HG02884 (cell line): ENCODE measurements at regions not wholly inside any gene's neighbourhood (a gene's known extent, or its start where the extent isn't known, plus 50 kb on each side); places are given as distances from the start of the nearest gene placed in this dataset.

Experiments used
- ATAC-seq: cut with Tn5 transposase; IDR thresholded peaks from one replicate; pipeline ENCODE4 v1.9.1; 2021; ENCODE audit warnings: mild to moderate bottlenecking, moderate library complexity; ENCODE audit not compliant: unreplicated experiment

DNA sequence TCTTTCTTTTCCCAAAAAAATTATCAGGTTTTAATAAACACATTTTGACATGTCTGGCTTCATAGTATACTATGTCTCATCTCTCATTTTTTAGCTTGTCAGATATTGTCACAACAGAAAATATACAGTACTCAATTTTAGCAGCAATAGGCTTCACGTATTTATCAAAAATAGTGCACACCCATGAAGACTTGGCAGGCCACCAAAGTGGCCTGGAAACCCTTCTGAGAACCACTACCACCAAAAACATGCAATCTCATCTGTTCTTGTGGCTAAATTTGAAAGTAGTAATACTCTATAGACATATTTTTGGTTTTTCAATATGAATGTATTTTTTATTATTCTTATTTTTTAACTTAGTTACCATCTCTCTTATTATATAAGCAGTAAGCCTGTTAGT lies 1094.5 kb upstream of the LRRN3 start:
- no peak for ATAC-seq

- no peak for ATAC-seq
These were observed 1094.0 kb upstream of the LRRN3 start for GRCh38 chr7:109996927-109997326.

- no peak for ATAC-seq
These were observed 1093.1 kb upstream of the LRRN3 start for GRCh38 chr7:109997837-109998236.

DNA sequence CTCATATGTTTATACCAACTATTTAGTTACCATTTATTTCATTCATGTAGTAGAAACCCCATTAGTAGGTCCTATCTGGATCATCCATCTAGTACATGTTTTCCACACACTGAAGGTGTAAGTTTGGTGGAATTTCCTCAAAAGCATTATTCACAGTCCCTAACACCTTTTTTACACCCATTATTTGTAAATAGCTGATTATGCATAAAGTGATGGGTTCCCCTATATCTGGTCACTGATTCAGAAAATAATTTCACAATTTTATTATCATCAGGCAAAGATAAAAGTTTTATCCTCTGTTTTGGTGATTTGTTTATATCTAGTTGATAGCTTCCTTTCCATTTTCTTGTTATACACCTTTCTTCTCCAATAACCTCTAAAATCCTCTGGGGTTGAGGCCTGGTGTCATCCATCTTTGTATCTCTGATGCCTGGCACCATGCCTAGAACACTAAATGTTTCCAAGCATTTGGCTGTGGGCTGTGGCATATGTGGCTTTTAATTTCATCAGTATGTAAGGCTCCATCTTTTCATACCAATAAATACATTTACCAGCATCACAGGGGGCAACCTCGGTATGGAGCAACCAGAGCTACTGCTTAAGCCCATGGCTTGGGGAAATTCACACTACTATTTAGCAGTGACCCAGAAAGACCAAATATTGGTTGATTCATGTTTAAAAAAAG lies 1089.5 kb upstream of the LRRN3 start:
- ATAC-seq: no peak

GRCh38 chr7:110003827-110004226 lies 1087.1 kb upstream of the LRRN3 start:
- no peak for ATAC-seq

DNA sequence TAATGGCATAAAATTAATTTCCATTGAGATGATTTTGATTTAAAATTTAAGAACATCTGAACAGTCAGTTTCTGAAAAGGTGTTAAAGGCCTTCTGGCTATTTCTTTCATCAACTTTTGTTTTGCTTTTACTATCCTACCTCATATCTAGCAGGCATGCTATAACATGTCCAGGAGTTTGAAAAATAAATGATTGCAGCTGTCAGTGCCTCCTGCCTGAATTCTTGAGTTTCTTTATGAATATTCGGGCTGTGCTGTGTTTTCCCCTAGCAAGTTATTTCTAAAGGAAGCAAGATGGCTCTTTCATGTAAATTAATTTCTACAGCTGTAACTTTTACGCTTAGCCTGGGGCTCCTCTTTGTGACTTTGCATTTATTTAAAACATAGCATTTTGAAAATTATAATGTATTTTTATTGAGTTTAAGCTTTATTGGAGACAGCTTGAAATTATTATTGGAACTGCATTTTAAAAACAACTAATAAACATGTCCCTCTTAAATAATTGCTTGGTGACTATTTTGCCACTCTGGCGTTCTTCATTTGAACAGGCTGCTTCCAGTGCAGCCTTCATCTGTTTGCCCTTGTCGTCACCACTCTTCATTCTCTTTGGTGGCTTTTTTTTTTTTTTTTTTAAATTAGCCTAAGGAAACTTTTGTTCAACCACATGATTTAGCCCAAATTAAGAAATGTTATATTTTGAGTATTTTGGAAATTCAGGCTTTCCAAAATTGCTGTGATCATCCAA lies 1083.4 kb upstream of the LRRN3 start:
- no peak for ATAC-seq

GRCh38 chr7:110010359-110010758 lies 1080.6 kb upstream of the LRRN3 start:
- no peak for ATAC-seq

DNA sequence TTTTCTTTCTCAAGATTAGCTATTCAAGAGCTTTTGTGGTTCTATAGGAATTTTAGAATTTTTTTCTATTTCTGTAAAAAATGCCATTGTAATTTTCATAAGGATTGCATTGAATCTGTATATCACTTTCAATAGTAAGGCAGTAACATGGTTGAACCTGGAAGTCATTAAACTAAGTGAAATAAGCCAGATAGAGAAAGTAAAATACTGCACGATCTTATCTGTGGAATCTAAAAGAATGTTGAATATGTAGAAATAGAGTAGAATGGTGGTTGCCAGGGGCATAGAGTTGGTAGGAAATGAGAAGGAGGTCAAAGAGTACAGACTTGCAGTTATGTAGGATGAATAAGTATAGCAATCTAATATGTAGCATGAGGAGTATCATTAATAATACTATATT lies 1073.5 kb upstream of the LRRN3 start:
- no peak for ATAC-seq

DNA sequence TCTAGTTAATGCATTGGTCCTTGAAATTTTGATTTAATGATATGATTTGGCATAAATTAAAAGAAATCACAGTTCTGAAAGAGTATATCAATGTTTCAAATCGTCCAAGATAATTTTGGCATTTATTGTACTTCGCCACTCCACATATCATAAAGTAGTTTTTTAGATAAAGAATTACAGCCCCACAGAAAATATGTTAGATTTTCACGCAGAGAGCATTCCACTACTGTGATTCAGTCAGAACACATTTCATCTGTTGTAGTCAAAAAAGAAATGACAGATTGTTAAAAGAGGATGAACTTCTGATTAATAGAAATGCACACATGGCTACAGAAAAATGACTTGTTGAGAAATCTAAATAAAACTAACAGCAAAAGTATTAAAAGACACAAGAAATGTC lies 1063.5 kb upstream of the LRRN3 start:
- no peak for ATAC-seq

DNA sequence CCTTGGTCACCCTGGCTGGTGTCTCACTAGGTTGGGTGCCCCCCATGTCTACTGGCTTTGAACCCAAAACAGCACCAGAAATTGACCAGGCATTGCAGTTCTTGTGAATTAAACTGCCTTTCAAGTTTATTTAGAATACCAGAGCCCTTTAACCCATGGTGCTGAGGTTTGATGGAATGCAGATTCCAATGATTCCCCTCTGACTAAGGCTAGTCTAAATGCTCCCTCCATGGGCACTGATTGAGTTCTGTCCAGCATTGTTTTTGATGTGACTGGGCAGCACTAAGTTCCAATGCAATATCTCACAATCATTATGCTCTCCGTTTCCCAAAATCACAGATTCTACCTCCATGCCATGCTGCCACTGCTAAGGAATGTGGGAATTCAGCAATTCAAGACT lies 1047.4 kb upstream of the LRRN3 start:
- no peak for ATAC-seq

DNA sequence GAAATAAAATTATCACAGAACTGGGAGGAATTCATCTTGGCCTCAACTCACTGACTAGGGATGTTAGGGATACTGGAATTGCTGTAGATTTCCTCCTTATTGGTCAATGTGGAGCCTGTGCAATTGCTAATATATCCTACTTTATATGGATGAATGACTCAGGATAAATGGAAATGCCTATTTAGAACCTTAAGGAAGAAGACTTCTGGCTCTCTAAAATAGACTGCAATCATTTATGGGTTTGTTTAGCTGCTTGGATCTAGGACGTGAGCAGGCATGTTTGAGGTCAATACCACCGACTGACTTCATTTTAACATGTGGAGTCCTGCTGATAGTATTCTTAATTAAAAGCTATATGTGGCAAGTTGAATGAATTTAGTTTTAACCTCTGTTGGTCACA lies 1040.1 kb upstream of the LRRN3 start:
- no peak for ATAC-seq

DNA sequence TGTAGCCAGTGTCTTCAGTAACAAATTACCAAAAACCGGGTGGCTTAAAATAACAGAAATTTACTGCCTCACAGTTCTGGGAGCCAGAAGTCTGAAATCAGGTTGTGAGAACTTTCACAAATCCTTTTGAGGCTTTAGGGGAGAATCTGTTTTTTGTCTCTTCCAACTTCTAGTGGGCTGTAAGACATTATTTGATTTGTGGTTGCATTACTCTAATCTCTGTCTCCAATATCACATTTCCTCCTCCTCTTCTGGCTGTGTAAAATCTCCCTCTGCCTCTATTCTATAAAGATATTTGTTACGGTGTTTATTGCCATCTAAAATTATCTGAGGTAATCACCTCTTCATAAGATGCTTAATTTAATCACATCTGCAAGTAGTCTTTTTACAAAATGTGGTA lies 1039.6 kb upstream of the LRRN3 start:
- ATAC-seq: no peak

DNA sequence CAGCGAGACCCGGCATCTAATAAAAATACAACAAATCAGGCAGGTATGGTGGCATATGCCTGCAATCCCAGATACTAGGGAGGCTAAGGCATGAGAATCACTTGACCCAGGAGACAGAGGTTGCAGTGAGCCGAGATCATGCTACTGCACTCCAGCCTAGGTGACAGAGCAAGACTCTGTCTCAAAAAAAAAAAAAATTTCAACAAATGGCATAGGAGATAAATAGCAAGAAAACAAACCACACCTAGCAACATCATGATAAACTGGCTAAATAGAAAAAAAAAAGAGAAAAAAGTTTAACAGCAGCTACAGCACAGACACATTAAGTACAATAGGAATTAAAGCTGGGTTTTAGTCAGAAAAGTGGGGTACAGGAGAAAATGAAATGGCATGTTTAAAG lies 1034.6 kb upstream of the LRRN3 start:
- ATAC-seq: no peak

GRCh38 chr7:110058401-110058800 lies 1032.5 kb upstream of the LRRN3 start:
- no peak for ATAC-seq

DNA sequence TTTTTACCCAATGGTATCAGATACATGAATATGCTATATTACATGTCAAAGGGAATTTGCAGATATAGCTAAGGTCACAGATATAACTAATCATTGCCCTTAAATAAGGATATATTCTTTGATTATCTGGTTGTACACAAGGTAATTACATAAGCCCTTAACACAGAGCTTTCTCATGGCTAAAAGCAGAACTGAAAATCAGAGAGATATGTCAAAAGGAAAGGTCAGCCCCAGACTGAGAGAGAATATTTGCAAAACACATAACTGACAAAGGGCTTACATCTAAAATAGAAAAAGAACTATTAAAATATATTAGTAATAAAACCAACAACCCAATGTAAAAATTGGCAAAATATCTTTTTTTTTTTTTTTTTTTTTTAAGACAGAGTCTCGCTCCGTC lies 1029.5 kb upstream of the LRRN3 start:
- ATAC-seq: no peak

DNA sequence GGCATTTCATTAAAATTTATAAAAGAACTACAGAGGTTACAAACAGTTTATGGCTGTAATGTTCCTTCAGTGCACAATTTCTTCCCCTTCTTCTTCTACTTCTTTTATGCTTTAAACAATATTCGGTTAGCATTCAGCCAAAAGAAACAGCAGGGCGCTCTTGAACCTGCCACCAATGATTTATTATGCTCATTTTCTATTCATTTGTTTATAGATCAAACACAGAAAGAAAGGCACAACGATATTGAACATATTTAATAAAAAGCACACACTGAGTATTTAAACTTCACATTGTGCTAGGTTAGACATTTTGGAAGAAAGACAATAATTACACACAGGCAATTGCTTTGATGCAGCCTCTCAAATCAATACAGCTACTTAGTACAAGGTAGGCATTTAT lies 1025.8 kb upstream of the LRRN3 start:
- no peak for ATAC-seq

GRCh38 chr7:110066843-110067242 lies 1024.1 kb upstream of the LRRN3 start:
- no peak for ATAC-seq

- no peak for ATAC-seq
These were observed 1019.7 kb upstream of the LRRN3 start for GRCh38 chr7:110071192-110071591.

- ATAC-seq: no peak
These were observed 1015.5 kb upstream of the LRRN3 start for GRCh38 chr7:110075450-110075849.

DNA sequence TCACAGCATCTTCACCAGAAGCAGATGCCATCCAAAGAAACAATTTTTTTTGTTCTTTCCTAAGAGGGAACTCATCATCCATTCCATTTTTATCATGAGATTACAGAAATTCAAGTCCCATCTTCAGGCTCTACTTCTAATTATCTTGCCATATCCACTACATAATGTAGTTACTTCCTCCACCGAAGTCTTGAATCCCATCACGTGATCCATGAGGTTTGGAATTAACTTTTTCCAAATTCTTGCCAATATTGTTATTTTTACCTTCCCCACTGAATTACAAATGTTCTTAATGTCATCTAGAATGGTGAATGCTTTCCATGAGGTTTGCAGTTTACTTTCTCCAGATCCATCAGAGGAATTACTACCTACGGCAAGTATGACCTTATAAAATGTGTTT lies 1014.7 kb upstream of the LRRN3 start:
- ATAC-seq: no peak

GRCh38 chr7:110084181-110084807 lies 1006.6 kb upstream of the LRRN3 start:
- ATAC-seq: no peak

- no peak for ATAC-seq
These were observed 1000.7 kb upstream of the LRRN3 start for GRCh38 chr7:110090110-110090820.
